ENCODE measurements at regions not wholly inside any gene's neighbourhood (a gene's known extent, or its start where the extent isn't known, plus 50 kb on each side); places are given as distances from the start of the nearest gene placed in this dataset.

- no peak for TF ChIP-seq CTCF (conservative IDR thresholded peaks at IDR 0.05; ENCODE audit: low read length)
- no peak for TF ChIP-seq EZH2phosphoT487 (IDR thresholded peaks at IDR 0.05; ENCODE audit: borderline replicate concordance, low read depth, low read length)
These were observed 442.1 kb upstream of the TRIB2 start for GRCh38 chr2:12274591-12274990.
